ENCODE measurements at regions not wholly inside any gene's neighbourhood (a gene's known extent, or its start where the extent isn't known, plus 50 kb on each side); places are given as distances from the start of the nearest gene placed in this dataset.

DNA sequence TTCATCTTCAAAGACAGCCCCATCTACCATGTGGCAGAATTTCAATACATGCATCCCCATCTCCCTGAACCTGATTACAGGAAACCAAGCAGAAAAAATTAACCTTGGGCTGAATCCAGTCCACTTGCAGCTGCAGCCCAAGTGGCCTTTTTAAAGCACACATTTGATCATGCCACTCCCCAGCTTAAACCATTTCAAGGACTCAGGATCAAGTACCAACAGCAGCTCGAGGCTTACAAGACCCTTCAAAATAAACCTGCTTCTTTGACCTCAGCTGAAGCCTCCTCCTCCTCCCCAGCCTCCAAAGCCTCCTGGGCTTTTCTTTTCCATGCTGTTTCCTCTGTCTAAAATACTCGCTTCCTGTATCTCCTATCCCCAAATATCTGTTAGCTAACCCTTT, 50.7 kb upstream of the KIT start:
- TF ChIP-seq, protein P1, sequence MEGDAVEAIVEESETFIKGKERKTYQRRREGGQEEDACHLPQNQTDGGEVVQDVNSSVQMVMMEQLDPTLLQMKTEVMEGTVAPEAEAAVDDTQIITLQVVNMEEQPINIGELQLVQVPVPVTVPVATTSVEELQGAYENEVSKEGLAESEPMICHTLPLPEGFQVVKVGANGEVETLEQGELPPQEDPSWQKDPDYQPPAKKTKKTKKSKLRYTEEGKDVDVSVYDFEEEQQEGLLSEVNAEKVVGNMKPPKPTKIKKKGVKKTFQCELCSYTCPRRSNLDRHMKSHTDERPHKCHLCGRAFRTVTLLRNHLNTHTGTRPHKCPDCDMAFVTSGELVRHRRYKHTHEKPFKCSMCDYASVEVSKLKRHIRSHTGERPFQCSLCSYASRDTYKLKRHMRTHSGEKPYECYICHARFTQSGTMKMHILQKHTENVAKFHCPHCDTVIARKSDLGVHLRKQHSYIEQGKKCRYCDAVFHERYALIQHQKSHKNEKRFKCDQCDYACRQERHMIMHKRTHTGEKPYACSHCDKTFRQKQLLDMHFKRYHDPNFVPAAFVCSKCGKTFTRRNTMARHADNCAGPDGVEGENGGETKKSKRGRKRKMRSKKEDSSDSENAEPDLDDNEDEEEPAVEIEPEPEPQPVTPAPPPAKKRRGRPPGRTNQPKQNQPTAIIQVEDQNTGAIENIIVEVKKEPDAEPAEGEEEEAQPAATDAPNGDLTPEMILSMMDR (IDR thresholded peaks at IDR 0.05): no peak
- TF ChIP-seq POLR2A (IDR thresholded peaks at IDR 0.05): no peak
- Histone ChIP-seq H3K27ac (no peak overlapping the region), H3K9me3 (no peaks in the 10 kb centered on the region), H3K27me3 (no peaks in the 10 kb centered on the region), H3K36me3 (no peaks in the 10 kb centered on the region), H3K4me1 (no peaks in the 10 kb centered on the region), H3K4me3 (no peak overlapping the region)
- intact Hi-C loops (cut with DNase I; ENCODE audit: low total_unique reads): no loop called here
- DNase-seq: no peak

DNA sequence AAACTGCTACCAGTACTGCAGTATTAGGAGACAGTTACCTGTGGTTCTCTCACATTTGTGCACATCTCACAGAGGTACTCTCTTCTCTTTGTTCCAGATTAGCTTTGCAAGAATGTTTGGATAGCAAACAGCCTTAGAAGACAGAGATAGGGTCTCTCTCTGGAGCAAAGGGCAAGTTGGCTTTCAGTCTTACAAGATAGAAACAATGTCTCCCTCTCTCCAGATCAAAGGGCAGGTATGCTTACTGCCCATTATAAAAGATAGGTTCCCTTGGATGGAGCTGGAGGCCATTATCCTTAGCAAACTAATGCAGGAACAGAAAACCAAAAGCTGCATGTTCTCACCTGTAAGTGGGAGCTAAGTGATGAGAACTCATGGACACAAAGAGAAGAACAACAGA, 50.2 kb upstream of the KIT start:
- Histone ChIP-seq H3K27ac (no peak overlapping the region), H3K4me1 (no peaks in the 10 kb centered on the region), H3K4me3 (no peak overlapping the region), H3K36me3 (no peaks in the 10 kb centered on the region), H3K9me3 (no peaks in the 10 kb centered on the region), H3K27me3 (no peaks in the 10 kb centered on the region)
- no peak for DNase-seq
- TF ChIP-seq POLR2A (IDR thresholded peaks at IDR 0.05): no peak
- TF ChIP-seq, protein P1 (IDR thresholded peaks at IDR 0.05): no peak
- intact Hi-C loops (cut with DNase I; ENCODE audit: low total_unique reads): no loop called here
